WTC11 (cell line): ENCODE measurements at regions not wholly inside any gene's neighbourhood (a gene's known extent, or its start where the extent isn't known, plus 50 kb on each side); places are given as distances from the start of the nearest gene placed in this dataset.

Experiments used
- ATAC-seq: fragments of 200-7000 bp; cut with Tn5 transposase; 2 replicates; pipeline ENCODE4 v1.10.0; 2021; ENCODE audit warnings: mild to moderate bottlenecking, moderate library complexity
- CTCF ChIA-PET: fragments of 300-600 bp; sonication (Branson Sonifier 250); formaldehyde crosslinking; loops from one replicate; lab custom pipeline; 2021; ENCODE audit warnings: antibody characterized with exemption; lab: Charles Lee
- POLR2A ChIA-PET: fragments of 350-600 bp; sonication (Branson Sonifier 250); formaldehyde crosslinking; loops from one replicate; lab custom pipeline; 2021; ENCODE audit warnings: antibody characterized with exemption; lab: Charles Lee
- DNase-seq: peaks from one replicate; pipeline ENCODE4 v3.0.0; 2021; ENCODE audit warnings: low spot score
- H3K27ac Mint-ChIP-seq: 2 replicates; pipeline ENCODE4 v1.8.0; 2021; ENCODE audit warnings: mixed read lengths
- H3K27me3 Mint-ChIP-seq: 2 replicates; pipeline ENCODE4 v1.8.0; 2021; ENCODE audit warnings: low read depth, mild to moderate bottlenecking, moderate library complexity, mixed read lengths
- H3K36me3 Mint-ChIP-seq: 2 replicates; pipeline ENCODE4 v1.8.0; 2021; ENCODE audit warnings: mixed read lengths
- H3K4me1 Mint-ChIP-seq: 2 replicates; pipeline ENCODE4 v1.8.0; 2022; ENCODE audit warnings: mixed read lengths
- H3K4me3 Mint-ChIP-seq: 2 replicates; pipeline ENCODE4 v1.8.0; 2021; ENCODE audit warnings: mild to moderate bottlenecking, moderate library complexity, mixed read lengths
- H3K9me3 Mint-ChIP-seq: 2 replicates; pipeline ENCODE4 v1.8.0; 2021; ENCODE audit warnings: mixed read lengths
- ELF4 ChIP-seq: sonication (generic); formaldehyde crosslinking; IDR thresholded peaks from 2 replicates; pipeline ENCODE4 v1.8.1; 2022; ENCODE audit warnings: low read depth, mild to moderate bottlenecking, moderate library complexity, missing genetic modification reagents
- FOXK1 ChIP-seq: sonication (generic); formaldehyde crosslinking; IDR thresholded peaks from 2 replicates; pipeline ENCODE4 v1.8.0; 2022; ENCODE audit warnings: mild to moderate bottlenecking, moderate library complexity, missing genetic modification reagents
- JUN ChIP-seq: sonication (generic); formaldehyde crosslinking; IDR thresholded peaks from 2 replicates; pipeline ENCODE4 v1.8.0; 2023; ENCODE audit warnings: mild to moderate bottlenecking, missing genetic modification reagents
- OVOL2 ChIP-seq: fragments of 250-450 bp; sonication (Bioruptor Pico); IDR thresholded peaks from 2 replicates; pipeline ENCODE4 v1.9.0; 2021; ENCODE audit warnings: mild to moderate bottlenecking, borderline replicate concordance
- ZBTB21 ChIP-seq: sonication (generic); formaldehyde crosslinking; IDR thresholded peaks from 2 replicates; pipeline ENCODE4 v1.8.1; 2023; ENCODE audit warnings: mild to moderate bottlenecking, missing genetic modification reagents, borderline replicate concordance
- ZNF219 ChIP-seq: sonication (generic); formaldehyde crosslinking; IDR thresholded peaks from 2 replicates; pipeline ENCODE4 v1.8.0; 2023; ENCODE audit warnings: missing genetic modification reagents, mild to moderate bottlenecking, borderline replicate concordance
- TF ChIP-seq, protein P1 (sequence below): fragments of 250-450 bp; sonication (Bioruptor Pico); IDR thresholded peaks from 2 replicates; pipeline ENCODE4 v2.1.2; 2022; ENCODE audit warnings: mild to moderate bottlenecking, moderate library complexity
- TF ChIP-seq, protein P2 (sequence below): fragments of 250-450 bp; sonication (Bioruptor Pico); IDR thresholded peaks from 2 replicates; pipeline ENCODE4 v1.9.0; 2021; ENCODE audit warnings: mild to moderate bottlenecking
- TF ChIP-seq, protein P3 (sequence below): sonication (generic); formaldehyde crosslinking; IDR thresholded peaks from 2 replicates; pipeline ENCODE4 v1.8.1; 2023; ENCODE audit warnings: mild to moderate bottlenecking, missing genetic modification reagents, moderate library complexity
- TF ChIP-seq, protein P4 (sequence below): sonication (generic); formaldehyde crosslinking; IDR thresholded peaks from 2 replicates; pipeline ENCODE4 v1.8.0; 2023; ENCODE audit warnings: mild to moderate bottlenecking, missing genetic modification reagents
- TF ChIP-seq, protein P5 (sequence below): sonication (generic); formaldehyde crosslinking; IDR thresholded peaks from 2 replicates; pipeline ENCODE4 v1.8.1; 2023; ENCODE audit warnings: mild to moderate bottlenecking, missing genetic modification reagents
- TF ChIP-seq, protein P6 (sequence below): sonication (generic); formaldehyde crosslinking; IDR thresholded peaks from 2 replicates; pipeline ENCODE4 v1.8.0; 2023; ENCODE audit warnings: missing genetic modification reagents, mild to moderate bottlenecking, borderline replicate concordance
- TF ChIP-seq, protein P7 (sequence below): fragments of 250-450 bp; sonication (Bioruptor Pico); IDR thresholded peaks from 2 replicates; pipeline ENCODE4 v1.9.0; 2021; ENCODE audit warnings: mild to moderate bottlenecking, borderline replicate concordance

DNA sequence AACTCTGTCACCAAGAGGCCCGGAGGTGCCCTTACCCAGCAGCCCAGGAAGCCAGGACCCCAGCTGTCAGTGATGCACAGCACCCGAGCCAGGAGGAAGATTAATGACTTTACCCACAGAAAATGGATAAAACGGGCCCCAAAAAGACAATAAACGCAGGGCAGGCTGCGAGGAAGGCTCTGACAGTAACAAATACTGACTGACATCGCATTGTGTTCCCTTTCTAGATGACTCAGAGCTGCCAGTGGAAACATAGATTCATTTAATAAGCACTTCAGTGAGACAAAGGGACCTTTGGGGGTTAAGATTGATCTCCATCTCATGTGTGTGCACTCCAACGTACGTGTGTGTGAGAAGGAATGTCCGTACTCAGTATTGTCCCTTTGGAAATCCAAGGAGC lies 225.3 kb upstream of the PPP2R3A start:
- Mint-ChIP-seq H3K4me3 (no peak overlapping the region), H3K4me1 (peaks cover 8% of the 10 kb centered on the region)

DNA sequence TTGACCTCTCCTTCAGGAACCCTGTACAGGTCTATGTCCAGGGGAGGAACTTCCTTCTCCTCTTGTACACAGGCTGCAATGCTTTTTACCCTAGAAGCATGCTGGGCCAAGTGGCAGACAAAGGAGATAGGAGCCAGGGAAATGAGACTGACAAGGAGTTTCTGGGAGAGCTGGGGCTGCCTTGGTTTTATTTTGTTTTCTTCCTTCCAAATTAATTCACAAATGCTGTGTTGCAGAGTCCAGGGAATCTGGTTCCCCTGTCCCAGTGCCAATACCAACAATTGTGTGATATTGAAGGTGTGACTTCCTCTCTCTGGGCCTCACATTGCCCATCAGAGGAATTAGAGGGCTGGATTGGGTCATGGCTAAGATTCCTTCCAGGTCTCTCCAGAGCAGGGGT lies 224.8 kb upstream of the PPP2R3A start:
- peaks cover 3% of the 10 kb centered on the region for H3K36me3 Mint-ChIP-seq
- H3K4me1 Mint-ChIP-seq: peaks cover 8% of the 10 kb centered on the region
- POLR2A ChIA-PET: no interaction called here
- no peaks in the 10 kb centered on the region for H3K27me3 Mint-ChIP-seq
- no peak overlapping the region for H3K27ac Mint-ChIP-seq
- peaks cover 11% of the 10 kb centered on the region for H3K9me3 Mint-ChIP-seq
- no peak overlapping the region for H3K4me3 Mint-ChIP-seq
- DNase-seq (no peak), ATAC-seq (no peak)
- CTCF ChIA-PET: no interaction called here
- TF ChIP-seq, protein P1, sequence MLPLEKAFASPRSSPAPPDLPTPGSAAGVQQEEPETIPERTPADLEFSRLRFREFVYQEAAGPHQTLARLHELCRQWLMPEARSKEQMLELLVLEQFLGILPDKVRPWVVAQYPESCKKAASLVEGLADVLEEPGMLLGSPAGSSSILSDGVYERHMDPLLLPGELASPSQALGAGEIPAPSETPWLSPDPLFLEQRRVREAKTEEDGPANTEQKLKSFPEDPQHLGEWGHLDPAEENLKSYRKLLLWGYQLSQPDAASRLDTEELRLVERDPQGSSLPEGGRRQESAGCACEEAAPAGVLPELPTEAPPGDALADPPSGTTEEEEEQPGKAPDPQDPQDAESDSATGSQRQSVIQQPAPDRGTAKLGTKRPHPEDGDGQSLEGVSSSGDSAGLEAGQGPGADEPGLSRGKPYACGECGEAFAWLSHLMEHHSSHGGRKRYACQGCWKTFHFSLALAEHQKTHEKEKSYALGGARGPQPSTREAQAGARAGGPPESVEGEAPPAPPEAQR (CRISPR knock-in tag): no peak
- TF ChIP-seq OVOL2 (CRISPR knock-in tag) (no peak), JUN (CRISPR knock-in tag) (no peak), FOXK1 (CRISPR knock-in tag) (no peak), ZNF219 (no peak), ZBTB21 (CRISPR knock-in tag) (no peak)
- TF ChIP-seq, protein P2, sequence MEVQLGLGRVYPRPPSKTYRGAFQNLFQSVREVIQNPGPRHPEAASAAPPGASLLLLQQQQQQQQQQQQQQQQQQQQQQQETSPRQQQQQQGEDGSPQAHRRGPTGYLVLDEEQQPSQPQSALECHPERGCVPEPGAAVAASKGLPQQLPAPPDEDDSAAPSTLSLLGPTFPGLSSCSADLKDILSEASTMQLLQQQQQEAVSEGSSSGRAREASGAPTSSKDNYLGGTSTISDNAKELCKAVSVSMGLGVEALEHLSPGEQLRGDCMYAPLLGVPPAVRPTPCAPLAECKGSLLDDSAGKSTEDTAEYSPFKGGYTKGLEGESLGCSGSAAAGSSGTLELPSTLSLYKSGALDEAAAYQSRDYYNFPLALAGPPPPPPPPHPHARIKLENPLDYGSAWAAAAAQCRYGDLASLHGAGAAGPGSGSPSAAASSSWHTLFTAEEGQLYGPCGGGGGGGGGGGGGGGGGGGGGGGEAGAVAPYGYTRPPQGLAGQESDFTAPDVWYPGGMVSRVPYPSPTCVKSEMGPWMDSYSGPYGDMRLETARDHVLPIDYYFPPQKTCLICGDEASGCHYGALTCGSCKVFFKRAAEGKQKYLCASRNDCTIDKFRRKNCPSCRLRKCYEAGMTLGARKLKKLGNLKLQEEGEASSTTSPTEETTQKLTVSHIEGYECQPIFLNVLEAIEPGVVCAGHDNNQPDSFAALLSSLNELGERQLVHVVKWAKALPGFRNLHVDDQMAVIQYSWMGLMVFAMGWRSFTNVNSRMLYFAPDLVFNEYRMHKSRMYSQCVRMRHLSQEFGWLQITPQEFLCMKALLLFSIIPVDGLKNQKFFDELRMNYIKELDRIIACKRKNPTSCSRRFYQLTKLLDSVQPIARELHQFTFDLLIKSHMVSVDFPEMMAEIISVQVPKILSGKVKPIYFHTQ (CRISPR knock-in tag): no peak
- TF ChIP-seq, protein P3, sequence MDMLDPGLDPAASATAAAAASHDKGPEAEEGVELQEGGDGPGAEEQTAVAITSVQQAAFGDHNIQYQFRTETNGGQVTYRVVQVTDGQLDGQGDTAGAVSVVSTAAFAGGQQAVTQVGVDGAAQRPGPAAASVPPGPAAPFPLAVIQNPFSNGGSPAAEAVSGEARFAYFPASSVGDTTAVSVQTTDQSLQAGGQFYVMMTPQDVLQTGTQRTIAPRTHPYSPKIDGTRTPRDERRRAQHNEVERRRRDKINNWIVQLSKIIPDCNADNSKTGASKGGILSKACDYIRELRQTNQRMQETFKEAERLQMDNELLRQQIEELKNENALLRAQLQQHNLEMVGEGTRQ (CRISPR knock-in tag): no peak
- TF ChIP-seq, protein P4, sequence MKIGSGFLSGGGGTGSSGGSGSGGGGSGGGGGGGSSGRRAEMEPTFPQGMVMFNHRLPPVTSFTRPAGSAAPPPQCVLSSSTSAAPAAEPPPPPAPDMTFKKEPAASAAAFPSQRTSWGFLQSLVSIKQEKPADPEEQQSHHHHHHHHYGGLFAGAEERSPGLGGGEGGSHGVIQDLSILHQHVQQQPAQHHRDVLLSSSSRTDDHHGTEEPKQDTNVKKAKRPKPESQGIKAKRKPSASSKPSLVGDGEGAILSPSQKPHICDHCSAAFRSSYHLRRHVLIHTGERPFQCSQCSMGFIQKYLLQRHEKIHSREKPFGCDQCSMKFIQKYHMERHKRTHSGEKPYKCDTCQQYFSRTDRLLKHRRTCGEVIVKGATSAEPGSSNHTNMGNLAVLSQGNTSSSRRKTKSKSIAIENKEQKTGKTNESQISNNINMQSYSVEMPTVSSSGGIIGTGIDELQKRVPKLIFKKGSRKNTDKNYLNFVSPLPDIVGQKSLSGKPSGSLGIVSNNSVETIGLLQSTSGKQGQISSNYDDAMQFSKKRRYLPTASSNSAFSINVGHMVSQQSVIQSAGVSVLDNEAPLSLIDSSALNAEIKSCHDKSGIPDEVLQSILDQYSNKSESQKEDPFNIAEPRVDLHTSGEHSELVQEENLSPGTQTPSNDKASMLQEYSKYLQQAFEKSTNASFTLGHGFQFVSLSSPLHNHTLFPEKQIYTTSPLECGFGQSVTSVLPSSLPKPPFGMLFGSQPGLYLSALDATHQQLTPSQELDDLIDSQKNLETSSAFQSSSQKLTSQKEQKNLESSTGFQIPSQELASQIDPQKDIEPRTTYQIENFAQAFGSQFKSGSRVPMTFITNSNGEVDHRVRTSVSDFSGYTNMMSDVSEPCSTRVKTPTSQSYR (CRISPR knock-in tag): no peak
- TF ChIP-seq, protein P5, sequence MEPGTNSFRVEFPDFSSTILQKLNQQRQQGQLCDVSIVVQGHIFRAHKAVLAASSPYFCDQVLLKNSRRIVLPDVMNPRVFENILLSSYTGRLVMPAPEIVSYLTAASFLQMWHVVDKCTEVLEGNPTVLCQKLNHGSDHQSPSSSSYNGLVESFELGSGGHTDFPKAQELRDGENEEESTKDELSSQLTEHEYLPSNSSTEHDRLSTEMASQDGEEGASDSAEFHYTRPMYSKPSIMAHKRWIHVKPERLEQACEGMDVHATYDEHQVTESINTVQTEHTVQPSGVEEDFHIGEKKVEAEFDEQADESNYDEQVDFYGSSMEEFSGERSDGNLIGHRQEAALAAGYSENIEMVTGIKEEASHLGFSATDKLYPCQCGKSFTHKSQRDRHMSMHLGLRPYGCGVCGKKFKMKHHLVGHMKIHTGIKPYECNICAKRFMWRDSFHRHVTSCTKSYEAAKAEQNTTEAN: no peak

More for the DNA sequence above, 225.3 kb upstream of the PPP2R3A start:
- ATAC-seq (no peak), DNase-seq (no peak)
- CTCF ChIA-PET: no interaction called here
- Mint-ChIP-seq H3K9me3 (peaks cover 11% of the 10 kb centered on the region), H3K27ac (no peak overlapping the region), H3K36me3 (peaks cover 3% of the 10 kb centered on the region), H3K27me3 (no peaks in the 10 kb centered on the region)
- POLR2A ChIA-PET: no interaction called here
- TF ChIP-seq, protein P6, sequence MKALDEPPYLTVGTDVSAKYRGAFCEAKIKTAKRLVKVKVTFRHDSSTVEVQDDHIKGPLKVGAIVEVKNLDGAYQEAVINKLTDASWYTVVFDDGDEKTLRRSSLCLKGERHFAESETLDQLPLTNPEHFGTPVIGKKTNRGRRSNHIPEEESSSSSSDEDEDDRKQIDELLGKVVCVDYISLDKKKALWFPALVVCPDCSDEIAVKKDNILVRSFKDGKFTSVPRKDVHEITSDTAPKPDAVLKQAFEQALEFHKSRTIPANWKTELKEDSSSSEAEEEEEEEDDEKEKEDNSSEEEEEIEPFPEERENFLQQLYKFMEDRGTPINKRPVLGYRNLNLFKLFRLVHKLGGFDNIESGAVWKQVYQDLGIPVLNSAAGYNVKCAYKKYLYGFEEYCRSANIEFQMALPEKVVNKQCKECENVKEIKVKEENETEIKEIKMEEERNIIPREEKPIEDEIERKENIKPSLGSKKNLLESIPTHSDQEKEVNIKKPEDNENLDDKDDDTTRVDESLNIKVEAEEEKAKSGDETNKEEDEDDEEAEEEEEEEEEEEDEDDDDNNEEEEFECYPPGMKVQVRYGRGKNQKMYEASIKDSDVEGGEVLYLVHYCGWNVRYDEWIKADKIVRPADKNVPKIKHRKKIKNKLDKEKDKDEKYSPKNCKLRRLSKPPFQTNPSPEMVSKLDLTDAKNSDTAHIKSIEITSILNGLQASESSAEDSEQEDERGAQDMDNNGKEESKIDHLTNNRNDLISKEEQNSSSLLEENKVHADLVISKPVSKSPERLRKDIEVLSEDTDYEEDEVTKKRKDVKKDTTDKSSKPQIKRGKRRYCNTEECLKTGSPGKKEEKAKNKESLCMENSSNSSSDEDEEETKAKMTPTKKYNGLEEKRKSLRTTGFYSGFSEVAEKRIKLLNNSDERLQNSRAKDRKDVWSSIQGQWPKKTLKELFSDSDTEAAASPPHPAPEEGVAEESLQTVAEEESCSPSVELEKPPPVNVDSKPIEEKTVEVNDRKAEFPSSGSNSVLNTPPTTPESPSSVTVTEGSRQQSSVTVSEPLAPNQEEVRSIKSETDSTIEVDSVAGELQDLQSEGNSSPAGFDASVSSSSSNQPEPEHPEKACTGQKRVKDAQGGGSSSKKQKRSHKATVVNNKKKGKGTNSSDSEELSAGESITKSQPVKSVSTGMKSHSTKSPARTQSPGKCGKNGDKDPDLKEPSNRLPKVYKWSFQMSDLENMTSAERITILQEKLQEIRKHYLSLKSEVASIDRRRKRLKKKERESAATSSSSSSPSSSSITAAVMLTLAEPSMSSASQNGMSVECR (CRISPR knock-in tag): no peak
- no peak for TF ChIP-seq ELF4
- TF ChIP-seq, protein P7, sequence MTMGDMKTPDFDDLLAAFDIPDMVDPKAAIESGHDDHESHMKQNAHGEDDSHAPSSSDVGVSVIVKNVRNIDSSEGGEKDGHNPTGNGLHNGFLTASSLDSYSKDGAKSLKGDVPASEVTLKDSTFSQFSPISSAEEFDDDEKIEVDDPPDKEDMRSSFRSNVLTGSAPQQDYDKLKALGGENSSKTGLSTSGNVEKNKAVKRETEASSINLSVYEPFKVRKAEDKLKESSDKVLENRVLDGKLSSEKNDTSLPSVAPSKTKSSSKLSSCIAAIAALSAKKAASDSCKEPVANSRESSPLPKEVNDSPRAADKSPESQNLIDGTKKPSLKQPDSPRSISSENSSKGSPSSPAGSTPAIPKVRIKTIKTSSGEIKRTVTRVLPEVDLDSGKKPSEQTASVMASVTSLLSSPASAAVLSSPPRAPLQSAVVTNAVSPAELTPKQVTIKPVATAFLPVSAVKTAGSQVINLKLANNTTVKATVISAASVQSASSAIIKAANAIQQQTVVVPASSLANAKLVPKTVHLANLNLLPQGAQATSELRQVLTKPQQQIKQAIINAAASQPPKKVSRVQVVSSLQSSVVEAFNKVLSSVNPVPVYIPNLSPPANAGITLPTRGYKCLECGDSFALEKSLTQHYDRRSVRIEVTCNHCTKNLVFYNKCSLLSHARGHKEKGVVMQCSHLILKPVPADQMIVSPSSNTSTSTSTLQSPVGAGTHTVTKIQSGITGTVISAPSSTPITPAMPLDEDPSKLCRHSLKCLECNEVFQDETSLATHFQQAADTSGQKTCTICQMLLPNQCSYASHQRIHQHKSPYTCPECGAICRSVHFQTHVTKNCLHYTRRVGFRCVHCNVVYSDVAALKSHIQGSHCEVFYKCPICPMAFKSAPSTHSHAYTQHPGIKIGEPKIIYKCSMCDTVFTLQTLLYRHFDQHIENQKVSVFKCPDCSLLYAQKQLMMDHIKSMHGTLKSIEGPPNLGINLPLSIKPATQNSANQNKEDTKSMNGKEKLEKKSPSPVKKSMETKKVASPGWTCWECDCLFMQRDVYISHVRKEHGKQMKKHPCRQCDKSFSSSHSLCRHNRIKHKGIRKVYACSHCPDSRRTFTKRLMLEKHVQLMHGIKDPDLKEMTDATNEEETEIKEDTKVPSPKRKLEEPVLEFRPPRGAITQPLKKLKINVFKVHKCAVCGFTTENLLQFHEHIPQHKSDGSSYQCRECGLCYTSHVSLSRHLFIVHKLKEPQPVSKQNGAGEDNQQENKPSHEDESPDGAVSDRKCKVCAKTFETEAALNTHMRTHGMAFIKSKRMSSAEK (CRISPR knock-in tag): no peak
